KMS-11 (cell line): ENCODE measurements at regions not wholly inside any gene's neighbourhood (a gene's known extent, or its start where the extent isn't known, plus 50 kb on each side); places are given as distances from the start of the nearest gene placed in this dataset.

Source experiments
- H2AFZ ChIP-seq: fragments of 200-600 bp; sonication (generic); 2 replicates; pipeline ENCODE4 v1.6.1; 2016; ENCODE audit warnings: antibody characterized with exemption, mixed run types, low read depth
- H3K27ac ChIP-seq: fragments of 200-600 bp; sonication (generic); 2 replicates; pipeline ENCODE4 v1.6.1; 2016; ENCODE audit warnings: mild to moderate bottlenecking, mixed run types
- H3K27me3 ChIP-seq: fragments of 200-600 bp; sonication (generic); 2 replicates; pipeline ENCODE4 v1.6.1; 2017; ENCODE audit warnings: mild to moderate bottlenecking, low read depth, mixed run types, moderate library complexity; ENCODE audit not compliant: insufficient read depth
- H3K36me3 ChIP-seq: fragments of 200-600 bp; sonication (generic); 2 replicates; pipeline ENCODE4 v1.6.1; 2017; ENCODE audit warnings: mild to moderate bottlenecking, mixed run types; ENCODE audit not compliant: insufficient read depth
- H3K4me1 ChIP-seq: fragments of 200-600 bp; sonication (generic); 2 replicates; pipeline ENCODE4 v1.6.1; 2016; ENCODE audit warnings: mild to moderate bottlenecking, low read depth, mixed run types; ENCODE audit not compliant: poor library complexity, severe bottlenecking
- H3K4me2 ChIP-seq: fragments of 200-600 bp; sonication (generic); 2 replicates; pipeline ENCODE4 v1.7.0; 2016; ENCODE audit warnings: mild to moderate bottlenecking, mixed run types
- H3K4me3 ChIP-seq: fragments of 200-600 bp; sonication (generic); IDR thresholded peaks from 2 replicates; pipeline ENCODE4 v1.6.1; 2017; ENCODE audit warnings: low read depth, low read length, mixed read lengths; ENCODE audit not compliant: insufficient read depth
- H3K79me2 ChIP-seq: fragments of 200-600 bp; sonication (generic); 2 replicates; pipeline ENCODE4 v1.6.1; 2016; ENCODE audit warnings: low read depth, mixed run types; ENCODE audit not compliant: insufficient read depth
- H3K9ac ChIP-seq: fragments of 200-600 bp; sonication (generic); 2 replicates; pipeline ENCODE4 v1.6.1; 2016; ENCODE audit warnings: mild to moderate bottlenecking, mixed run types
- H4K20me1 ChIP-seq: fragments of 200-600 bp; sonication (generic); 2 replicates; pipeline ENCODE4 v1.6.1; 2016; ENCODE audit warnings: mild to moderate bottlenecking, mixed run types; ENCODE audit not compliant: insufficient read depth
- TF ChIP-seq, protein P1 (sequence below): fragments of 200-600 bp; sonication (generic); conservative IDR thresholded peaks from 2 replicates; pipeline ENCODE4 v1.6.1; 2017; ENCODE audit warnings: low read depth, mild to moderate bottlenecking, antibody characterized with exemption, low read length, moderate library complexity, mixed read lengths

DNA sequence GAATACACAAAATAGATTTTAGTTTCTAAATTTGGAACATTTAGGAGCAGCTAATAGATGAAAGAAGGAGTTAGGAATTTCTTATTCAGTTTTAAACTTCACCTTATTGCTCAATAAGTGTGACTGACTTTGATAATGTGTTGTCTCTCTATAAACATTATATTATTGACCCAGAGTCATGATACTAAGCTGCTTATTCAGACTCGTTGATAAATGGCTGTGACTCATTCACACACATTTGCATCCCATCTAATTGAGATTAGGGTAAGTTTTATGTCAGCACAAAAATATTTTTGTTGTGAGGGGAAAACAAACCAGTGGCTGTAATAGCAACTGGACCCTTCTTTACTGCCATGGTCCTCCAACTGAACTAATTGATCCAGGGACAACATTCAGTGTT, 137.6 kb downstream of the GOLIM4 start:
- no peaks in the 10 kb centered on the region for H3K36me3 ChIP-seq
- no peaks in the 10 kb centered on the region for H3K4me1 ChIP-seq
- TF ChIP-seq, protein P1, sequence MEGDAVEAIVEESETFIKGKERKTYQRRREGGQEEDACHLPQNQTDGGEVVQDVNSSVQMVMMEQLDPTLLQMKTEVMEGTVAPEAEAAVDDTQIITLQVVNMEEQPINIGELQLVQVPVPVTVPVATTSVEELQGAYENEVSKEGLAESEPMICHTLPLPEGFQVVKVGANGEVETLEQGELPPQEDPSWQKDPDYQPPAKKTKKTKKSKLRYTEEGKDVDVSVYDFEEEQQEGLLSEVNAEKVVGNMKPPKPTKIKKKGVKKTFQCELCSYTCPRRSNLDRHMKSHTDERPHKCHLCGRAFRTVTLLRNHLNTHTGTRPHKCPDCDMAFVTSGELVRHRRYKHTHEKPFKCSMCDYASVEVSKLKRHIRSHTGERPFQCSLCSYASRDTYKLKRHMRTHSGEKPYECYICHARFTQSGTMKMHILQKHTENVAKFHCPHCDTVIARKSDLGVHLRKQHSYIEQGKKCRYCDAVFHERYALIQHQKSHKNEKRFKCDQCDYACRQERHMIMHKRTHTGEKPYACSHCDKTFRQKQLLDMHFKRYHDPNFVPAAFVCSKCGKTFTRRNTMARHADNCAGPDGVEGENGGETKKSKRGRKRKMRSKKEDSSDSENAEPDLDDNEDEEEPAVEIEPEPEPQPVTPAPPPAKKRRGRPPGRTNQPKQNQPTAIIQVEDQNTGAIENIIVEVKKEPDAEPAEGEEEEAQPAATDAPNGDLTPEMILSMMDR, result no peak
- no peak overlapping the region for H3K4me3 ChIP-seq
- H3K9ac ChIP-seq, result no peak overlapping the region
- no peak overlapping the region for H3K27ac ChIP-seq
- H3K27me3 ChIP-seq, result no peaks in the 10 kb centered on the region
- no peak overlapping the region for H3K4me2 ChIP-seq
- H2AFZ ChIP-seq, result no peak overlapping the region
- H3K79me2 ChIP-seq, result no peaks in the 10 kb centered on the region
- no peaks in the 10 kb centered on the region for H4K20me1 ChIP-seq

DNA sequence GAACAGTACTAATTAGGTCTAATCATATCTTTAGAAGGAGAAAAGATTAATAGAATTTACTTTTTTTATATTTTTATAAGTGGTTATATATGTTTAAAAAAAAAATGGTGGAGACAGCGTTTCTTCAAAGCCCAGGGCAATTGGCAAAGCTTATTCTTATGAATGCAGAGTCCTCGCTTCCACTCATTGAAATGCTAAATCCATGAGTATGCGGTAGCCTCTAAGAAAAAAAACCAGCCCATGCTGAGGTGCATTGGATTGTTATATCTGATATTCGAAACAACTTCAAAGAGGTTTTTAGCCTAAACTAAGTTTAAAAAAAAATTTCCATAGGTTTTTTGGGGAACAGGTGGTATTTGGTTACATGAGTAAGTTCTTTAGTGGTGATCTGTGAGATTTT, 142.8 kb downstream of the GOLIM4 start:
- H3K27me3 ChIP-seq, result no peaks in the 10 kb centered on the region
- TF ChIP-seq, protein P1, result no peak
- H3K4me2 ChIP-seq, result no peak overlapping the region
- H3K27ac ChIP-seq, result no peak overlapping the region
- H3K4me3 ChIP-seq, result no peak overlapping the region
- H3K9ac ChIP-seq, result no peak overlapping the region
- H3K36me3 ChIP-seq, result no peaks in the 10 kb centered on the region
- H2AFZ ChIP-seq, result no peak overlapping the region
- H3K79me2 ChIP-seq, result no peaks in the 10 kb centered on the region
- no peaks in the 10 kb centered on the region for H3K4me1 ChIP-seq
- H4K20me1 ChIP-seq, result no peaks in the 10 kb centered on the region

DNA sequence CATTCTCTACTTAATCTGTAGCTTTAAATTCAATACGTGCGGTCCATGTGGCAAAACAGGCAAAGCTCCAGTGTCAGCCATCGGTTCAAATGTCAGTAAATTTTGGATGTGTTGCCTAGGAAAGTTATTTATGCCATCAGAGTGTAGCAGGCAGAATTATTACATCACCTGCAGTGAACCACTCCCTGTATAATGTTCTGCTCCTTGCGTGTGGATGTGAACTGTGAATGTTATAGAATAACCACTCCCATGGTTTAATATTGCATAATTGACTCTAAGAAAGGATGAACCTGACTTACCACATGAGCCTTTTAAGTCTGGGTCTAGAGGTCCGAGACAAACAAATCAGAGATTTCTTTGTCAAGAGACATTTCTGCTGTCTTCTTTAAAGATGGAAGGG, 145.5 kb downstream of the GOLIM4 start:
- Histone ChIP-seq H3K27ac (no peak overlapping the region), H3K4me3 (no peak overlapping the region), H3K27me3 (no peaks in the 10 kb centered on the region), H3K9ac (no peak overlapping the region), H3K4me1 (no peaks in the 10 kb centered on the region), H3K79me2 (no peaks in the 10 kb centered on the region), H2AFZ (no peak overlapping the region), H3K4me2 (no peak overlapping the region), H3K36me3 (no peaks in the 10 kb centered on the region), H4K20me1 (no peaks in the 10 kb centered on the region)
- TF ChIP-seq, protein P1, result no peak

DNA sequence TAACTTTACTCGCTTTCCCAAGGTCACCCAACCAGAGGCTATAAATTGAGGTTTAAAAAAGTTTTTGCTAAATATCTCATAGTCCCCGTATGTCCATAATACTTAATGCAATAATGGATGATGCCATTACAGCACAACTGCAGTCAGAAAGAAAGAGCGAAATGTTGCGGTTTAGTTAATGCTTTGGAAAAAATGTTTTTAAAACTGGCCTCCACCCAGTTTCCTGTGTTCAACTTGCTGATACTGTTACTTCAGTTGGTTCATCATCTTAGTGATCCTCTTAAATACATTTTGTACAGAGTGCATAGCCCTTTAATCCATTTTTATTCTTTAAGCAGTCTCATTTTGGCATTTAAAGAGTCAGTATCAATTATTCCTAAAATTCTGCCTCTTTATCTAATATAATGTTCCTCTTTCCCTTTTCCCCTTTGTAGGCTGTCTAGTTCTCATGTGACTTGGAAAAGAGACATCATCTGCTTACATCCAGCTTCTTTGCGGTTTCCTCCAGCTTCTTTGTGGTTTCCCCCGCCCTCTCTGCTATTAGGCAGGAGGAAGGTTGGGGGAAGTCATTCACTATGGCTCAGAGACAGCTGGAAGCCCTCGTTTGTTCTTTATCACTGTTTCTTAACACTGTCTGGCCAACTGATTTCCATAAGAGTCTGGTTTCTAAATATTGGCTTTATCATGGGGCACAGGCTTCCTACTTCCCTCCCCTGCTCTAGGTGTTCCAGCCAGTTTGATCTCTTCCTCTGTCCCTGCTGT, 154.3 kb downstream of the GOLIM4 start:
- Histone ChIP-seq H3K4me3 (no peak overlapping the region), H3K27ac (no peak overlapping the region), H2AFZ (no peak overlapping the region), H3K27me3 (no peaks in the 10 kb centered on the region), H3K4me2 (no peak overlapping the region), H4K20me1 (no peaks in the 10 kb centered on the region), H3K36me3 (no peaks in the 10 kb centered on the region), H3K79me2 (no peaks in the 10 kb centered on the region), H3K9ac (no peak overlapping the region), H3K4me1 (no peaks in the 10 kb centered on the region)
- TF ChIP-seq, protein P1, result no peak
